HepG2 (cell line): ENCODE measurements at regions not wholly inside any gene's neighbourhood (a gene's known extent, or its start where the extent isn't known, plus 50 kb on each side); places are given as distances from the start of the nearest gene placed in this dataset.

Source experiments
- HHEX ChIP-seq: IDR thresholded peaks from 2 replicates; pipeline ENCODE4 v1.6.1; 2016; ENCODE audit warnings: control low read depth
- MAFF ChIP-seq: IDR thresholded peaks from 2 replicates; pipeline ENCODE4 v1.6.1; 2011; ENCODE audit warnings: low read depth, low read length, improper control_type of control experiment
- MAFK ChIP-seq, 2 experiments: IDR thresholded peaks in 1 of 2; conservative IDR thresholded peaks in 1 of 2; 2 replicates each; pipeline ENCODE4 v1.6.1; 2011; ENCODE audit warnings: improper control_type of control experiment in 2 of 2, low read length in 2 of 2
- RARG ChIP-seq: sonication (generic); formaldehyde crosslinking; IDR thresholded peaks from 2 replicates; pipeline ENCODE4 v1.4.0; 2020; ENCODE audit warnings: low read depth, mild to moderate bottlenecking, missing genetic modification reagents
- RELA ChIP-seq: sonication (generic); formaldehyde crosslinking; IDR thresholded peaks from 2 replicates; pipeline ENCODE4 v1.4.0; 2020; ENCODE audit warnings: missing genetic modification reagents
- ZMYM2 ChIP-seq: sonication (generic); formaldehyde crosslinking; IDR thresholded peaks from 2 replicates; pipeline ENCODE4 v1.8.0; 2022; ENCODE audit warnings: mild to moderate bottlenecking, missing genetic modification reagents
- ZNF331 ChIP-seq: sonication (generic); formaldehyde crosslinking; IDR thresholded peaks from 2 replicates; pipeline ENCODE4 v1.4.0; 2020; ENCODE audit warnings: missing genetic modification reagents
- ZNF451 ChIP-seq: sonication (generic); formaldehyde crosslinking; IDR thresholded peaks from 2 replicates; pipeline ENCODE4 v1.5.0; 2020; ENCODE audit warnings: mild to moderate bottlenecking, missing genetic modification reagents
- ZNF883 ChIP-seq: sonication (generic); formaldehyde crosslinking; IDR thresholded peaks from 2 replicates; pipeline ENCODE4 v1.5.1; 2020; ENCODE audit warnings: mild to moderate bottlenecking, missing genetic modification reagents; ENCODE audit errors: not compliant biosample characterization
- TF ChIP-seq, protein P1 (sequence below): IDR thresholded peaks from 2 replicates; pipeline ENCODE4 v1.6.1; 2016; ENCODE audit warnings: mild to moderate bottlenecking
- TF ChIP-seq, protein P2 (sequence below): IDR thresholded peaks from 2 replicates; pipeline ENCODE4 v1.6.1; 2018; ENCODE audit warnings: missing genetic modification reagents, mild to moderate bottlenecking, missing compliant biosample characterization
- TF ChIP-seq, protein P3 (sequence below): sonication (generic); formaldehyde crosslinking; IDR thresholded peaks from 2 replicates; pipeline ENCODE4 v1.9.0; 2021; ENCODE audit warnings: missing genetic modification reagents, borderline replicate concordance

DNA sequence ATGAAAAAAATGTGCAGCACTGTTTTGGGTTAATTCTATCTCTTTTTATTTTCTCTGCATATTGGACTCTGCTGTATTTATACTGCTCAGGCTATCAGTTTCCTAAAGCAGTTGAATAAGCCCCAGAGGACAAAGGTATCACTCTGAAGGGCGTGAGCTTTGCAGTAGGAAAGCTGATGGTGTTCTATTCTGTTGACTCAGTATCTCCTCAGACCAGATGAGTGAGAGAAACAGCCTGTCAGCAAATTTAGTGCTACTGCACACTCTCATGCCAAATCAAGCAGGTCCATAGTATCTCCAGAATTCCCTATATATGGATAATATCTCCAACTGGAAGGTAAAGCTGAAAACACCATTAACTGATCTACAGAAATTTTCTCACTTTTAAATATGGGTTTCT, 132.3 kb upstream of the UGT8 start (continued):
- no peak for TF ChIP-seq RELA (CRISPR knock-in tag)
- peak; percentile 70 for TF ChIP-seq MAFF
- TF ChIP-seq, protein P1, sequence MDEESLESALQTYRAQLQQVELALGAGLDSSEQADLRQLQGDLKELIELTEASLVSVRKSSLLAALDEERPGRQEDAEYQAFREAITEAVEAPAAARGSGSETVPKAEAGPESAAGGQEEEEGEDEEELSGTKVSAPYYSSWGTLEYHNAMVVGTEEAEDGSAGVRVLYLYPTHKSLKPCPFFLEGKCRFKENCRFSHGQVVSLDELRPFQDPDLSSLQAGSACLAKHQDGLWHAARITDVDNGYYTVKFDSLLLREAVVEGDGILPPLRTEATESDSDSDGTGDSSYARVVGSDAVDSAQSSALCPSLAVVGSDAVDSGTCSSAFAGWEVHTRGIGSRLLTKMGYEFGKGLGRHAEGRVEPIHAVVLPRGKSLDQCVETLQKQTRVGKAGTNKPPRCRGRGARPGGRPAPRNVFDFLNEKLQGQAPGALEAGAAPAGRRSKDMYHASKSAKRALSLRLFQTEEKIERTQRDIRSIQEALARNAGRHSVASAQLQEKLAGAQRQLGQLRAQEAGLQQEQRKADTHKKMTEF, result no peak
- no peak for TF ChIP-seq HHEX (CRISPR knock-in tag)
- TF ChIP-seq ZMYM2 (CRISPR knock-in tag), result no peak
- TF ChIP-seq, protein P2, sequence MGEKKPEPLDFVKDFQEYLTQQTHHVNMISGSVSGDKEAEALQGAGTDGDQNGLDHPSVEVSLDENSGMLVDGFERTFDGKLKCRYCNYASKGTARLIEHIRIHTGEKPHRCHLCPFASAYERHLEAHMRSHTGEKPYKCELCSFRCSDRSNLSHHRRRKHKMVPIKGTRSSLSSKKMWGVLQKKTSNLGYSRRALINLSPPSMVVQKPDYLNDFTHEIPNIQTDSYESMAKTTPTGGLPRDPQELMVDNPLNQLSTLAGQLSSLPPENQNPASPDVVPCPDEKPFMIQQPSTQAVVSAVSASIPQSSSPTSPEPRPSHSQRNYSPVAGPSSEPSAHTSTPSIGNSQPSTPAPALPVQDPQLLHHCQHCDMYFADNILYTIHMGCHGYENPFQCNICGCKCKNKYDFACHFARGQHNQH, result no peak
- TF ChIP-seq ZNF451, result no peak
- peak in 1 of 2 experiments; percentile 78; a peak in 3 of 4 replicates for TF ChIP-seq MAFK (conservative IDR thresholded peaks at IDR 0.05 in 1 of 2, IDR thresholded peaks at IDR 0.05 in 1 of 2; ENCODE audit: low read length in 2 of 2)
- TF ChIP-seq, protein P3, sequence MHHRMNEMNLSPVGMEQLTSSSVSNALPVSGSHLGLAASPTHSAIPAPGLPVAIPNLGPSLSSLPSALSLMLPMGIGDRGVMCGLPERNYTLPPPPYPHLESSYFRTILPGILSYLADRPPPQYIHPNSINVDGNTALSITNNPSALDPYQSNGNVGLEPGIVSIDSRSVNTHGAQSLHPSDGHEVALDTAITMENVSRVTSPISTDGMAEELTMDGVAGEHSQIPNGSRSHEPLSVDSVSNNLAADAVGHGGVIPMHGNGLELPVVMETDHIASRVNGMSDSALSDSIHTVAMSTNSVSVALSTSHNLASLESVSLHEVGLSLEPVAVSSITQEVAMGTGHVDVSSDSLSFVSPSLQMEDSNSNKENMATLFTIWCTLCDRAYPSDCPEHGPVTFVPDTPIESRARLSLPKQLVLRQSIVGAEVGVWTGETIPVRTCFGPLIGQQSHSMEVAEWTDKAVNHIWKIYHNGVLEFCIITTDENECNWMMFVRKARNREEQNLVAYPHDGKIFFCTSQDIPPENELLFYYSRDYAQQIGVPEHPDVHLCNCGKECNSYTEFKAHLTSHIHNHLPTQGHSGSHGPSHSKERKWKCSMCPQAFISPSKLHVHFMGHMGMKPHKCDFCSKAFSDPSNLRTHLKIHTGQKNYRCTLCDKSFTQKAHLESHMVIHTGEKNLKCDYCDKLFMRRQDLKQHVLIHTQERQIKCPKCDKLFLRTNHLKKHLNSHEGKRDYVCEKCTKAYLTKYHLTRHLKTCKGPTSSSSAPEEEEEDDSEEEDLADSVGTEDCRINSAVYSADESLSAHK (CRISPR knock-in tag), result no peak
- no peak for TF ChIP-seq RARG
- TF ChIP-seq ZNF883 (CRISPR knock-in tag), result no peak
- no peak for TF ChIP-seq ZNF331 (CRISPR knock-in tag)
